Large intestine (tissue), 3 donors: ENCODE measurements at regions not wholly inside any gene's neighbourhood (a gene's known extent, or its start where the extent isn't known, plus 50 kb on each side); places are given as distances from the start of the nearest gene placed in this dataset.
A peak's percentile ranks its signal among the peaks of the same experiment; 100 is the strongest.
"Not testable (repeated sequence)": the region's sequence is repeated elsewhere in the genome, so short reads cannot be mapped to it uniquely, and the experiment has no call there.

Experiments used
- DNase-seq, 2 donors: peaks; one replicate each; pipeline versions ENCODE4 v3.0.0 to v3.0.0-alpha.2; 2013
- H3K27ac ChIP-seq: one replicate; pipeline ENCODE4 v1.5.1; 2013; ENCODE audit warnings: low read length
- H3K27me3 ChIP-seq: 2 replicates; pipeline ENCODE4 v1.6.1; 2013; ENCODE audit warnings: low read length; ENCODE audit not compliant: control insufficient read depth, insufficient read depth
- H3K36me3 ChIP-seq: 2 replicates; pipeline ENCODE4 v1.6.1; 2013; ENCODE audit warnings: low read length; ENCODE audit not compliant: control insufficient read depth, insufficient read depth
- H3K4me1 ChIP-seq: one replicate; pipeline ENCODE4 v1.6.1; 2013; ENCODE audit warnings: low read length; ENCODE audit not compliant: control insufficient read depth, insufficient read depth
- H3K4me3 ChIP-seq: one replicate; pipeline ENCODE4 v1.5.1; 2013; ENCODE audit warnings: low read length
- H3K9me3 ChIP-seq: one replicate; pipeline ENCODE4 v1.6.1; 2013; ENCODE audit warnings: mild to moderate bottlenecking, low read depth, low read length, moderate library complexity; ENCODE audit not compliant: control insufficient read depth
- WGBS: methylation state at CpG from one replicate; pipeline ENCODE4 v1.1.5; 2013; ENCODE audit warnings: low lambda C conversion rate; ENCODE audit not compliant: insufficient coverage; 5-methylcytosine and 5-hydroxymethylcytosine counted together

- Histone ChIP-seq H3K4me1 (no peaks in the 10 kb centered on the region), H3K9me3 (peaks cover 7% of the 10 kb centered on the region), H3K4me3 (no peak overlapping the region), H3K27ac (no peak overlapping the region), H3K27me3 (no peaks in the 10 kb centered on the region), H3K36me3 (no peaks in the 10 kb centered on the region)
- 100% methylated on average over 1 of the region's 1 CpG for WGBS
- no peak for DNase-seq
Observed at GRCh38 chr10:64896582-64896981, 1375.4 kb downstream of the REEP3 start.

- H3K4me3 ChIP-seq, H3K9me3 ChIP-seq, DNase-seq, H3K27me3 ChIP-seq, H3K4me1 ChIP-seq, H3K36me3 ChIP-seq: not testable (repeated sequence)
- WGBS, result no CpG with 5 or more reads among the region's 2 CpGs
- H3K27ac ChIP-seq, result peak overlapping the region; percentile 20
Observed at GRCh38 chr10:64906311-64906710, 1385.1 kb downstream of the REEP3 start.

GRCh38 chr10:64924306-64924705, 1403.1 kb downstream of the REEP3 start:
- not testable (repeated sequence) for H3K9me3 ChIP-seq, H3K4me1 ChIP-seq, H3K36me3 ChIP-seq, H3K27ac ChIP-seq, H3K4me3 ChIP-seq, DNase-seq, H3K27me3 ChIP-seq
- no CpG with 5 or more reads among the region's 21 CpGs for WGBS

DNA sequence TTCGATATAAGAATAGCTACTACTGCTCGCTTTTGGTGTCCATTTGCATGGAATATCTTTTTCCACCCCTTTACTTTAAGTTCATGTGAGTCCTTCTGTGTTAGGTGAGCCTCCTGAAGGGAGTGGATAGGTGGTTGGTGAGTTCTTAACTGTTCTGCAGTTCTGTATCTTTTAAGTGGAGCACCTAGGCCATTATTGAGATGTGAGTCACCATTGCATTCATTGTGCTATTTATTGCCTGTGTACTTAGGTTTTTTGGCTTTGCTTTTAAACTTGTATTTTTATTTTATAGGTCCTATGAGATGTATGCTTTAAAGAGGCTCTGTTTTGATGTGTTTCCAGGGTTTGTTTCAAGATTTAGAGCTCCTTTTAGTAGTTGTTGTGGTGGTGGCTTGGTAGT, 1430.8 kb downstream of the REEP3 start:
- no peak overlapping the region for H3K4me3 ChIP-seq
- no peaks in the 10 kb centered on the region for H3K36me3 ChIP-seq
- H3K9me3 ChIP-seq, result peaks cover 6% of the 10 kb centered on the region
- H3K27ac ChIP-seq, result no peak overlapping the region
- H3K27me3 ChIP-seq, result no peaks in the 10 kb centered on the region
- no CpG with 5 or more reads among the region's 2 CpGs for WGBS
- DNase-seq, result no peak
- no peaks in the 10 kb centered on the region for H3K4me1 ChIP-seq

GRCh38 chr10:64956441-64956840, 1435.2 kb downstream of the REEP3 start:
- no peaks in the 10 kb centered on the region for H3K4me1 ChIP-seq
- no peak overlapping the region for H3K4me3 ChIP-seq
- H3K9me3 ChIP-seq, result peaks cover 6% of the 10 kb centered on the region
- no peaks in the 10 kb centered on the region for H3K36me3 ChIP-seq
- H3K27ac ChIP-seq, result no peak overlapping the region
- no peak for DNase-seq
- no CpG with 5 or more reads among the region's 1 CpG for WGBS
- no peaks in the 10 kb centered on the region for H3K27me3 ChIP-seq

GRCh38 chr10:64959116-64959515, 1437.9 kb downstream of the REEP3 start:
- no peak for DNase-seq
- WGBS, result no CpG with 5 or more reads among the region's 1 CpG
- Histone ChIP-seq H3K4me1 (no peaks in the 10 kb centered on the region), H3K27me3 (no peaks in the 10 kb centered on the region), H3K27ac (no peak overlapping the region), H3K36me3 (no peaks in the 10 kb centered on the region), H3K9me3 (peaks cover 1% of the 10 kb centered on the region), H3K4me3 (no peak overlapping the region)

- no peak for DNase-seq
- no peaks in the 10 kb centered on the region for H3K9me3 ChIP-seq
- H3K4me1 ChIP-seq, result no peaks in the 10 kb centered on the region
- H3K27me3 ChIP-seq, result no peaks in the 10 kb centered on the region
- H3K4me3 ChIP-seq, result no peak overlapping the region
- no peaks in the 10 kb centered on the region for H3K36me3 ChIP-seq
- 100% methylated on average over 1 of the region's 2 CpGs for WGBS
- H3K27ac ChIP-seq, result no peak overlapping the region
Observed at GRCh38 chr10:64959883-64960282, 1438.7 kb downstream of the REEP3 start.

- H3K27me3 ChIP-seq, result no peaks in the 10 kb centered on the region
- H3K4me1 ChIP-seq, result no peaks in the 10 kb centered on the region
- no peaks in the 10 kb centered on the region for H3K9me3 ChIP-seq
- H3K27ac ChIP-seq, result no peak overlapping the region
- 80% methylated on average over 1 of the region's 2 CpGs for WGBS
- DNase-seq, result no peak
- no peaks in the 10 kb centered on the region for H3K36me3 ChIP-seq
- H3K4me3 ChIP-seq, result no peak overlapping the region
Observed at GRCh38 chr10:64973391-64973790, 1452.2 kb downstream of the REEP3 start.

DNA sequence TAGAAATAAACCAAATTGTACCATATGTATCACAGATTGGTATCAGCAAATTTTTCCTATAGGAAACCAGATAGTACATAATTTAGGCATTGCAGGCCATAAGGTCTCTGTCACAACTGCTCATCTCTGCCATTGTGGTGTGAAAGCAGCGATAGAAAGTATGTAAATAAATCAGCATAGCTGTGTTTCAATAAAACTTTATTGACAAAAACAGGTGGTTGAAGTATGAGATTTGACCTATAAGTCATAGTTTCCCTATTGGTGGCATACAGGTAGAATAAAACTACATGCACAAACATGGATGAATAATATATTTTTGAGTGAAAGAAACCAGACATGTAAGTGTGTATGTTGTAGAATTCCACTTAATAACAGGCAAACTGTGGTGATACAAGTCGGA, 1454.9 kb downstream of the REEP3 start:
- no peak overlapping the region for H3K27ac ChIP-seq
- no peaks in the 10 kb centered on the region for H3K4me1 ChIP-seq
- H3K9me3 ChIP-seq, result no peaks in the 10 kb centered on the region
- no peaks in the 10 kb centered on the region for H3K27me3 ChIP-seq
- H3K36me3 ChIP-seq, result no peaks in the 10 kb centered on the region
- DNase-seq, result no peak
- H3K4me3 ChIP-seq, result no peak overlapping the region
- WGBS, result 100% methylated on average over 1 of the region's 2 CpGs

GRCh38 chr10:64977915-64978314, 1456.7 kb downstream of the REEP3 start:
- Histone ChIP-seq H3K4me1 (no peaks in the 10 kb centered on the region), H3K36me3 (no peaks in the 10 kb centered on the region), H3K27me3 (no peaks in the 10 kb centered on the region), H3K4me3 (no peak overlapping the region), H3K27ac (no peak overlapping the region), H3K9me3 (no peaks in the 10 kb centered on the region)
- DNase-seq, result no peak

DNA sequence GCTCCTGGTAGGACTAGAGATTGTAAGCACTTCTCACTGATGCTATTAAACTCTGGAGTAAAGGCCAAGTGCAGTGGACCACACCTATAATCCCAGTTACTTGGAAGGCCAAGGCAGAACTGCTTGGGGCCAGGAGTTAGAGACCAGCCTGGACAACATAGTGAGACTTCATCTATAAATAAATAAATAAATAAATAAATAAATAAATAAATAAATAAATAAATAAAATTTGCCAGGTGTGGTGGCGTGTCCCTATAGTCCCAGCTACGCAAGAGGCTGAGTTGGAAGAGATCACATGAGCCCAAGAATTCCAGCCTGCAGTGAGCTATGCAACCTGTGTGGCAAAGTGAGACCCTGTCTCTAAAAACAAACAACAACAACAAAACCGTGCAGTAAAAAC, 1475.7 kb downstream of the REEP3 start:
- Histone ChIP-seq H3K36me3 (no peaks in the 10 kb centered on the region), H3K4me1 (no peaks in the 10 kb centered on the region), H3K9me3 (no peaks in the 10 kb centered on the region), H3K27ac (no peak overlapping the region), H3K27me3 (no peaks in the 10 kb centered on the region), H3K4me3 (no peak overlapping the region)
- DNase-seq, result no peak
- 100% methylated on average over 2 of the region's 3 CpGs for WGBS
